Omental fat pad (tissue), 3 donors: ENCODE measurements at regions not wholly inside any gene's neighbourhood (a gene's known extent, or its start where the extent isn't known, plus 50 kb on each side); places are given as distances from the start of the nearest gene placed in this dataset.
"Not testable (repeated sequence)": the region's sequence is repeated elsewhere in the genome, so short reads cannot be mapped to it uniquely, and the experiment has no call there.

Experiments
- ATAC-seq: fragments of 150-250 bp; one replicate; pipeline ENCODE4 v1.9.1; 2016; ENCODE audit warnings: mild to moderate bottlenecking, moderate library complexity; ENCODE audit not compliant: low FRiP score
- DNase-seq: peaks from one replicate; pipeline ENCODE4 v3.0.0-alpha.2; 2019; ENCODE audit warnings: low spot score
- CTCF ChIP-seq, 3 donors: fragments of 450-650 bp; IDR thresholded peaks; one replicate each; pipeline ENCODE4 v1.5.1; 2016 to 2017; ENCODE audit warnings: antibody characterized with exemption in 3 of 3, mild to moderate bottlenecking in 3 of 3, moderate library complexity in 2 of 3

GRCh38 chr2:41194230-41194629 is 742.3 kb upstream of the SLC8A1 start:
- ATAC-seq (no peak), DNase-seq (no peak)
- TF ChIP-seq CTCF (IDR thresholded peaks at IDR 0.05) = no peak

DNA sequence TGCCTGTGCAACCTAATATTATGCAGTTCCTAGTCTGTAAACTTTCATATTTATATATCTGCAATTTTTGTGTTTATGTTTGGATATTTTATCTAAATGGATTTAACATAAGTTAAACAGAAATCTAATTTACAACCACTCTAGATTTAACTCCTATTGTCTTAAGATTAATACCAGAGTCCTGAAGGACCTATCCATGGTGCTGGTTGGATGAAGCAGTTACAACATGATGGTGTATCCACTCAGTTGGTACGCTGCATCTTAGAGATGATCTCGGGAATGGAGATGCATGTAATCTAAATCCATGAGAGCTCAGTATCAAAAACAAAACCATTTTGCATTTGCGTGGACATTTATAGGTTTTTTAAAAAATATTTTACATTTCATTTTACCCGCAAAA is 745.9 kb upstream of the SLC8A1 start:
- DNase-seq = no peak
- no peak for TF ChIP-seq CTCF (IDR thresholded peaks at IDR 0.05)
- ATAC-seq = no peak

GRCh38 chr2:41199334-41199733 is 747.4 kb upstream of the SLC8A1 start:
- TF ChIP-seq CTCF (IDR thresholded peaks at IDR 0.05) = no peak
- no peak for DNase-seq
- ATAC-seq = no peak

- ATAC-seq (no peak), DNase-seq (no peak)
- no peak for TF ChIP-seq CTCF (IDR thresholded peaks at IDR 0.05)
Measured at GRCh38 chr2:41204315-41204714, 752.4 kb upstream of the SLC8A1 start.

- ATAC-seq (no peak), DNase-seq (no peak)
- TF ChIP-seq CTCF (IDR thresholded peaks at IDR 0.05) = no peak
Measured at GRCh38 chr2:41206004-41206403, 754.1 kb upstream of the SLC8A1 start.

DNA sequence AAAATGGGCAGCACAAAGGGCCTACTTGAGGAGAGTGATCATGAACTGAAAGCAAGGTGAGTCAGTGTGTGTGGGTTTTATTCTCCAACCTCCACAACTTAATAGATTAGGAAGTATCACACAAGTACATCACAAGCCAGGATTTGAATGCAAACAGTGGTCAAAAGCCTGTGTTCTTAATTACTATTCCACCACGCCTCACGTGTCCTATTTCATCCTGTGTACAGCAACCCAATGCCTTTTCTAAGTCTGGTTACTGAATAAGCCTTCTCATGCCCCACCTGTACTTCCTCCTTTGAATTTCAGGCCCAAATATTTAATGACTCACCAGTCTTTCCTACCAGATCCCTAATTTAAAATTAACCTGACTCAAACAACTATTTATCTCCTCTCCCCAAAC is 755.7 kb upstream of the SLC8A1 start:
- ATAC-seq = no peak
- DNase-seq = no peak
- no peak for TF ChIP-seq CTCF (IDR thresholded peaks at IDR 0.05)

DNA sequence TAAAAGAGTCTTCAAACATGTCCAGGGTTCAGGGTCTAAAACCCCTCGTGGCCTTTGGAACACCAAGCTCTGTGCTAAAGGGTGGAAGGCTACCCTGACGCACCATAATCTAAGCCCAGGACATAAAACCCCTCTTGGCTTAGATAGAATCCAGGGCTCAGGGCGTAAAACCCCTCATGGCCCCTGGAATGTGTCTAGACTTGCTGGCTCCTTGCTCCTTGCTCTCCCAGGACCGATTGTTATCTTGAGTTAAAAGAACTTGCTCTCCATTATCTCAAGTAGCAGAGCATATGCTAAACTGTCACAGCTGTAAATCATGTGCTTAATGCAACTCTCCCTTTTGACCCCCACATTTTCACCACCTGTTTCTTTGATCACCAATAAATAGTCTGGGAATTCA is 758.1 kb upstream of the SLC8A1 start:
- not testable (repeated sequence) for ATAC-seq, DNase-seq

DNA sequence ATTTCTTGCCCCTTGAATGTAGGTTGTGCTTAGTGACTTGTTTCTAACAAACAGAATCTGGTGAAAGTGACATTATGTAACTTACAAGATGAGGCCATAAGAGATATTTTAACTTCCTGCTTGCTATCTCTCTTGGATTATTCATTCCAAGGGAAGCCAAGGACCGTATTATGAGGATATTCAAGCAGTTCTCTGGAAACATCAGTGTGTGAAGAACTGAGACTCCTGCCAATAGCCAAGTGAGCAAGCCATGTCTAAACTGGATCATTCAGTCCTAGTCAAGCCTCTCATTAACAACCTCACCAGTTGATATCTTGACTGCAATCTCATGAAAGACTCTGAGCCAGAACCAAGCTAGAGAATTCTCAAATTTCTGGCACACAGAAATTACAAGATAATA is 765.1 kb upstream of the SLC8A1 start:
- TF ChIP-seq CTCF (IDR thresholded peaks at IDR 0.05) = no peak
- DNase-seq = no peak
- ATAC-seq = no peak
